GM12801 (cell line): ENCODE measurements at regions not wholly inside any gene's neighbourhood (a gene's known extent, or its start where the extent isn't known, plus 50 kb on each side); places are given as distances from the start of the nearest gene placed in this dataset.

Source experiments
- TF ChIP-seq, protein P1 (sequence below): IDR thresholded peaks from one replicate; pipeline ENCODE4 v1.5.1; 2011; ENCODE audit warnings: control low read depth; ENCODE audit not compliant: insufficient read length; ENCODE audit errors: extremely low read depth

DNA sequence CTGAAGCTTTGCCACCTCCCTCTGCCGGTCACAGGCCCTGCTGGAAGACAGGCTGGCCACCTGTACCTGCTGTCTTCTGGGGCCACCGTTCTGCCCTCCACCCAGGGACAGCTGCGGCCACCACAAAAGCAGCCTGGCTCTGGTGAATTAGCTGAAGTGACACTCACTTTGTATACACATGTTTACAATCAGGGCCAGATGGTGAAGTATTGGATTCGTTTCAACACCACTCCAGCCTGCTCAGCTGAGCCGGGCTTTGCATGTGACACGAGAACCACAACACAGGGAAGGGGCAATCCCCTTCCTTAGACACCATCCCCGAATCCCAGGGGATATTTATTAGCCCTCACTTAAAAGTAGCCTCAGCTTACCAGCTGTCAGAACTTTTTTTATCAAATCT is 191.5 kb upstream of the RPL38 start:
- TF ChIP-seq, protein P1, sequence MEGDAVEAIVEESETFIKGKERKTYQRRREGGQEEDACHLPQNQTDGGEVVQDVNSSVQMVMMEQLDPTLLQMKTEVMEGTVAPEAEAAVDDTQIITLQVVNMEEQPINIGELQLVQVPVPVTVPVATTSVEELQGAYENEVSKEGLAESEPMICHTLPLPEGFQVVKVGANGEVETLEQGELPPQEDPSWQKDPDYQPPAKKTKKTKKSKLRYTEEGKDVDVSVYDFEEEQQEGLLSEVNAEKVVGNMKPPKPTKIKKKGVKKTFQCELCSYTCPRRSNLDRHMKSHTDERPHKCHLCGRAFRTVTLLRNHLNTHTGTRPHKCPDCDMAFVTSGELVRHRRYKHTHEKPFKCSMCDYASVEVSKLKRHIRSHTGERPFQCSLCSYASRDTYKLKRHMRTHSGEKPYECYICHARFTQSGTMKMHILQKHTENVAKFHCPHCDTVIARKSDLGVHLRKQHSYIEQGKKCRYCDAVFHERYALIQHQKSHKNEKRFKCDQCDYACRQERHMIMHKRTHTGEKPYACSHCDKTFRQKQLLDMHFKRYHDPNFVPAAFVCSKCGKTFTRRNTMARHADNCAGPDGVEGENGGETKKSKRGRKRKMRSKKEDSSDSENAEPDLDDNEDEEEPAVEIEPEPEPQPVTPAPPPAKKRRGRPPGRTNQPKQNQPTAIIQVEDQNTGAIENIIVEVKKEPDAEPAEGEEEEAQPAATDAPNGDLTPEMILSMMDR: no peak

DNA sequence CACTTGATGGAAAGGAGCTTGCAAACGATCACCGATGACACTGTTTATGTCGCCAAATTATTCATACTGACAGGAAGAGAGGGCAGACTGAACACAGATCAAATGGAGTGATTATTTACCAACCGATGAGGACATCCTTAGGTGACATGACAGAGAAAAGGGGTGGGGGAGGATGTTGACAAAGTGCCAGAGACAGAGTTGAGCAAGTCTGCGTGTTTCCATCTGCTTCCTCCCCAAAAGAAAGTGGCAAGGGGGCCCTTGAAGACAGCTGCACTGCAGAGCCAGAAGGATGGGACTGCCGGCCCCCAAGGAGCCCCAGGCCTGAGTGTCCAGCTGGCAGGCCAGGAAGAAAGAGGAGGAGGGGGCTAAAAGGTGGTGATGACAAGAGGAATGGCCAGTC is 191.0 kb upstream of the RPL38 start:
- TF ChIP-seq, protein P1: no peak

DNA sequence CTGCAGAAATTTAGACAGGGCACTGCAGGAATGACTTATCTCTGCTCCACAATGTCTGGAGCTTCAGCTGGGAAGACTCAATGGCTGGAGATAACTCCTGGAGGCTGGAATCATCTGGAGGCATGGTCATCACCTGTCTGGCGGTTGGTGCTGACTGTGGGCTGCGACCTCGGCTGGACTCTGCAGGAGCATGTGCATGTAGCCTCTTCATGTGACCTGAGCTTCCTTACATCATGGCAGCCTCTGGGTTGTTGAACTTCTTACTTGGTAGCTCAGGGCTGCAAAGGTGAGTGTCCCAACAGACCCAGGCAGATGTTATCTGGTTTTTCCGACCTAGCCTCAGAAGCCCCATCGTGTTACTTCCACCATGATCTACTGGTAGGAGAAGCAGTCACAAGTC is 188.2 kb upstream of the RPL38 start:
- TF ChIP-seq, protein P1: no peak

DNA sequence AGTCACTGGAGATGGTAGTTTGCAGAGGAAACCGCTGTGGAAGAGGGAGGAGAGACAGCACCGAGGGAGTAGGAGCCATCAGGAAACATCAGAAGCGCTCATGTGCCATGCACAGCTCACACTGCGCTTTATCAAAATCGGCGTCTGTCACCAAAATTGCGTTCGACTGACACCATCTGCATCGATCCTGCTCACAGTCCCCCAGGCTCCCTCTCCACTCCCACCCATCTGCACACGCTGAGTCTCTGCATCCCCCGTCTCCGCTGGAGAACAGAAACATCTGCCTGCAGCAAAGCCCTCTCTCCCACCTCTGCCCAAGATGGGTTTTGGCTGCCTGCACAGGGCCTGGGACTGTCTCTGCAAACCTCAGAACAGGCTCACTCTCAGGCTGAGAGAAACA is 187.5 kb upstream of the RPL38 start:
- TF ChIP-seq, protein P1: no peak

DNA sequence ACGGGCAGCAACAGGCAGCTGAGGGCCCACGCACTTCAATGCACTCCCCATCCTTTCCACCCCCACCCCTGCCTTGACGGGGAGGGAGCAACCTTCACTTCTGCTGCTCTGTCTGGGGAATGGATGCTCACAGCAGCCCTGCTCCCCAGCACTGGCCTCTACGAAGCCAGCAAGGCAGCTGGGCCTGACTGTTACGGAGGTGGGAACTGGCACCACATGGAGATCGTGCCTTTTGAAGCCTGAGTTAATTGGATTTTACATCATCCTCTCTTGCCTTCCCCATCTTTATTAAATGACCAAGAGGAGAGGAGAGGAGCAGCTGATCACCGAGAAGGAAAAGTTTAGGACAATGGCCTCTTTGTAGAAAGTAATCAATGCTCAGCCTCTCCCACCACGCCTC is 187.0 kb upstream of the RPL38 start:
- TF ChIP-seq, protein P1: no peak

DNA sequence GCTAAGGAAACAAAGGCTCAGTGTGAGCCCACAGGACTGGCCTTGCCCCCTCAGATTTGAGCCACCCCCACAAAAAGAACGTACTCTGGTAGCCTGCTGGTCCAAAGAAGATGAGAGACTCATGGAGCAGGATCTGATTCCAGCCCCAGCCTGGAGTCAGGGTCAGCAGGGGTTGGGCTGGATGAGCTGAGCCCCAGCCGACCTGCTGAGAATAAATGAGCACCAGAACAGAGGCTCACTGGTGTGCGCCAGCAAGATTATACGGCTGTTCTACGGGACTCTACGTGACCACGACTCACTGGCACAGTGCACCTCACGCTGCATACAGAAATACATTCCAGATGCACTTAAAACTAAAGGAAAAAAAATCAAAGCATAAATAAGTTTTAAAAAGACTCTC is 186.0 kb upstream of the RPL38 start:
- TF ChIP-seq, protein P1: no peak

DNA sequence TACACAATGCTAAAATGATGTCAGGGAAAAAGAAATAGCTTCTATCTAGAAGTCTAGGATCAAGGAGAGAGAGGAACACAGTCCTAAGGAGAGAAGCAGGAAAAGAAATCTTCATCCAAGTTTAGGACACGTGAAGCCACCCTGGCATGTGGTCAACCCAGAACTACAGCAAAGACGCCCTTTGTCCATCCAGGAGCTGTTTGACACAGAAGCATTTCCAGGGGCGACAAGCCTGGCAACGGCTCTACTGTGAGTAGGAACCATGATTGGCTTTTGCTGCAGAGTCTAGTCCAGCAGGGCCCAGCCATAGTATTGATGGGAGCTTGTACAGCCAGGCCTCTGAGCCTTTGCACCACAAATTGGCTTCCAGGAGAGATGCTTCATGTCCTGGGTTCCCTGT is 185.4 kb upstream of the RPL38 start:
- TF ChIP-seq, protein P1: no peak

DNA sequence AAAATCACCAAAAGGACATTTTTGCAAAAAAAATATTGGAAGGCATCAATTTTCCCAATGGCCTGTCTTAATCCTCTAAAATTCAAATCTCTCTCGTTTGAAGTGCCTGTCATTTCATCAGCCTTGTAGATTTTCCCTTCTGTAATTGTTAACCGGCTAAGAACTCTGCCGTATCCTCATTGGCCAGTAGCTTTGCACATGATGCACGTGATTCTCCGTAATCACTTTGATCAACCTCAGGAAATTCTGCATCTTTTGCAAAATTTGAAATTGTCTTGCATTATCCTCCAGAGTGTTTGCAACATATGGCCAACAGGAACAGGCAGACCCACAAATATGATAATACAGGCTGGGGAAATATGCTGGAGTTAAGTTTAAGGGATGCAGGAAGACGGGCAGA is 184.2 kb upstream of the RPL38 start:
- TF ChIP-seq, protein P1: no peak
